Fibroblast of the conjunctiva (primary cell): ENCODE measurements at regions not wholly inside any gene's neighbourhood (a gene's known extent, or its start where the extent isn't known, plus 50 kb on each side); places are given as distances from the start of the nearest gene placed in this dataset.

ENCODE experiments used
- DNase-seq: peaks from one replicate; pipeline ENCODE4 v3.0.0-alpha.2; 2010; ENCODE audit warnings: low read depth

DNA sequence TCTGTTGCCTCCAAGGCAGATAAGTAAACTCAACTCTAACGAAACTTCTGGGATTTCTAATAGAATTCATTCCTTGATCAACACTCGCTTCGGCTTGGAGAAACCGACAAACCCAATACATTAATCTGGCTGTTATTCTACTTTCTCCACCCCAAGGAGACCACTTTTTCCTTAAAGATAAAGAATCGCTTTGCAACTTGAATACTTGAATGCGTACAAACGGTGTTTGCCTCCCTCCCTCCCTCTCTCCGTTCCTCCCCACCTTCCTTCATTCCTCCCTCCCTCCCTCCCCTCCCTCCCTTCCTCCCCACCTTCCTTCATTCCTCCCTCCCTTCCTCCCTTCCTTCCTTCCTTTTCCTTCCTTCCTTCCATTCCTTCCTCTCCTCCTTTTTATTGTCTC is 432.6 kb downstream of the HAPSTR1 start:
- no peak for DNase-seq

DNA sequence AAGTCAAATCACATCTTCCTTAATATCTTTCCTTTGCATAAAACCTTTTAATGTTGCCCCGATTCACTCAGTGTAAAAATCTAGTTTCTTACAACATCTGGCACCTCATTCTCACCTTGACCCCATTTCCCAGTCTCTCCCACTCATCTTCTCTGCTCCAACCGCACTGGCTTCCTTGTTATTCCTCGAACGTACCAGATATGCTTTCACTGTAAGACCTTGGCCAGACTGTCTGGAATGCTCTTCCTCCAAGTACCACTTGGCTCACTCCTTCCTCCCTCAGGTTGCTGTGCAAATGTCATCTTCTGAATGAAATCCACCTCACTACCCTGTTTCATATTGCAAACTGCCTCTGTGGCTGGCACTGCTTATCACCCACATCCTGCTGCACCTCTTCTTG is 433.6 kb downstream of the HAPSTR1 start:
- DNase-seq: no peak

DNA sequence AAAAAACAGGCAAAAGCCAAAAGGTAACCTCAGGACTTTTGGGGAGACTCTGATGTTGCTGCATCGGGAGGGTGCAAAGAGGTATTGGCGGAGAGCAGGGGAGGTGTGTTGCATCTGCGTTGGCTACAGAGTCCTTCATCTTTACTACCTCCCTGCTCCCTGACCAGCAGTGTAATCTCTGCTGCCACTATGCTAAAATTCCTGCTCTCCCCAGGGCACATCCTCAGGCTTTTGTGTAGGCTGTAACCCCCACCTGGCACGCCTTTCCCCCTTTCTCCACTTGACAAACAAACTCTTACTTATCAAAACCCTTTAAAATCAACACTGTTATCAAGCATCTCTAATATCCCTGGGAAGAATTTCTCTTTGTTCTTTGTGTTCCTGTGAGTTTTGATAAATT is 435.3 kb downstream of the HAPSTR1 start:
- no peak for DNase-seq

DNA sequence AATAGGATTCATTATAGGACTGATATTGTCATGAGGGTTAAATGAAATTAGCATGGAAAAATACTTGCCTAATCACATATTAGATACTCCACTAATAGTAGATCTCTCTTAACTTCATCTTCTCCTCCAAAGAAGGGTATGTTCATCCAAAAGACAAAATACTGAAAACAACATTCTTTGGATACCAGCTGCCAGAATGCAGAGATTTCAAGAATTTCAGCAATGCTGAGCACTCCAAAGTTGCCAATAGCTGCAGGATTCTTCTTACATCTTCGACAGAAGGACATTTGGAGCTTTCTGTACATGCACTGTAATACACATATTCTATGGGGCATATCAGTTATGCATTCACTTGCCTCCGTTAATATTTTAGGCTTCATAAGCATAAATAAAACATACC is 436.5 kb downstream of the HAPSTR1 start:
- DNase-seq: no peak

DNA sequence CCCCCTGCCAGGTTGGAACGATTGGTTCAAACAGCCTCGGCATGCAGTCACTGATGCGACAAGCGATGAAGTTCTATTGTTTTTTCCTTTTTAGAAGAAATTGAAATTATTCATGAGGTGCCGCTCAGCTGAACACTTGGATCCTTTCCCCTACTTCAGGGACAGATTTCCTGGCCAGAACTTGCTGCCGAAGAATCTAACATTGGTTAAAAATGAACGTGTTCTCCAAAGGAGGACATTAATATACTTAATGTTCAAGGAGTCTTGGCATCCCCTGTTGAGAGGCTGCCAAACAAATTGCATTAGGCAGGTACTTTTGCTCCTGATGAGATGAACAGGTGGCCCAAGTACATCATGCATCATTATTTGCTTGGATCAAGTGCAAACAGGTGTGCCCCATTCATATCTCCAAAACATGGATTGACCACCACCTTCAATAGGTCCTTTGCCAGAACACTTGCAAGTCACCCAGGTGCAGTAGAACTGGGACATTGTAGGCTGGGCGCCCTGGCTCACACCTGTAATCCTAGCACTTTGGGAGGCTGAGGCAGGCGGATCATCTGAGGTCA is 437.2 kb downstream of the HAPSTR1 start:
- DNase-seq: no peak

DNA sequence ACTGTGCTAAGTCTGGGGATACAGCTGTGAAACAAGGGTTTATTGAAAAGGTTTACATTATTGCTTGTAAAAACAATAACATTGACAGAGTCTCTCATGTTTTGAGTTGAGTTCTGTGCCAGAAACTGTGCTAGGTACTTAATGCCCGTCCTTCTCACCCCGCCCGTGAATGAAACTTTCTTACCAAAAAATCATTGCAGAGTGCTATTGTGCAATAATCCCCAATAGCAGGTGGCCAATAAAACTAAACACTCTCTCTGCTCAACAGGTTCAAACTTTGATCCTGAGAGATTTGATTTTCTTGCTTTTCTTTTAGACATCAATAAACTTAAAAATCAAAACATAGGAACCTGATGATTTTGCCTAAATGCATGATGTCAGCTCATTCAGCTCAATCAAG is 441.6 kb downstream of the HAPSTR1 start:
- no peak for DNase-seq

DNA sequence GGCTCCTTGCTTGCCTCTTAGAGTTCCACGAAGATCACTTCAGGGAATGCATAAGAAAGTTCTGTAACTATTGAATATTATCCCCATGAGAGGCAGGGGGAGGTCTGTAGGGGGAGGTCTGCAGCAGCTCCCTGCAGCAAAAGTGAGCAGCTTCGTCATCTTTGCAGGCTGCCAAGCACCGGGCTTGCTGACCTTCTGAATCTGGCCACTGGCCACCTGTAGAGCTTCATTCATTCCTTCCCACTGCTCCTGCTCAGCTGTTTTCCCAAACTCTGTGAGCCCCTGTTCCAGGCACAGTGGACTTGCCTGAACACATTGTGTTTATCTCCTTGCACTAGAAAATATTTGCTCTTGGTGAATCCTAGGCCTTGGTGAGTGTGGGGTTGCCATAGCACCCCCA is 443.3 kb downstream of the HAPSTR1 start:
- DNase-seq: no peak

DNA sequence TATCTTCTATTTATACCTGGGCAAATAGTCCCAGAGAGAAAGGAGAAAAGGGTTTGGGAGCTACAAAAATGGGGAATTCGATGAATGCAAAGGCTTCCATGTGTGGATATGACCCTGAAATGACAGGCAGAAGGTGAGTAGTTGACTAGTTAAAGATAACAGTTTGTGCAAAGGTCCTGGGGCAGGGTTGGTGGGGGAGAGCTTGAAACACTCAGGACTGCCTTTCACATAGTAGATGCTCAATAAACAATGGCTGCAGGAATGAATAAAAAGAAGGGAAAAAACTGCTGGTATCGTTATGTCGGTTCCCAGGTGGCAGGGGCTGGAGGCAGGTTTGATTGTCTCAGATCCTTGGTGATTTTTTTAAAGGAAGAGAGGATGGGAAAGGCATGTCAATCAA is 445.5 kb downstream of the HAPSTR1 start:
- no peak for DNase-seq

DNA sequence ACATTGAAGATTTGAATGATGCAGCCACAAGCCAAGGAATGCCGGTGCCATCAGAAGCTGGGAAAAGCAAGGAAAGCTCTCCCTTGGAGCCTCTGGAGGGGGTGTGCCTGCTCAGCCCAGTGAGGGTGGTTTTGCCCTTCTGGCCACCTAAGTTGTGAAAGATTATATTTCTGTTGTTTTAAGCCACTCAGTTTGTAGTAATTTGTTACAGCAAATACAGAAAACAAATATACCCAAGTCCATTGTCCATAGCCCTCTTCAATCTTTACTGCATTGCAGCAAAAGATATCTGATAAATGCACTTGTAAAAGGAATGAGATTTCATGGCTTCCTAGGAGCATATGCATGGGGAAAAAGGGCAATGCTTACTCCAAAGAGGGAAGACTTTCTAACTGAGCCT is 447.9 kb downstream of the HAPSTR1 start:
- no peak for DNase-seq

DNA sequence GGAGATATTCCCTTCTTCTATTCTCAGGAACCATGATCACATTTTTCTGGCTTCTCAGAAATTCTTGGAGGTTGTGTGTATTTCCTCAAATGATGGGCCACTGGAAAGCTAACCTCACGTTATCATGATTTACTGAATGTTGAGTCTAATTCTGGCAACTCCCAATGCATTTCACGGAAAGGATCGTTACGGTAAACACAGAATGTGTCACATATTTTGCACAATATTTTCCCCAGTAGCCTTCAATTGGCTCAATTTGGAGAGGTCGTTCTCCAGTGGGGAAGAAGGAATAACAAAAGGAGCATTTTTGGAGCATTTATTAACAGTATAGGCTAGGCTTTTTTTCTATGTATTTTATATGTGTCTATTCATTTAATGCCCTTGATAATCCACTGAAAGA is 450.3 kb downstream of the HAPSTR1 start:
- DNase-seq: no peak

DNA sequence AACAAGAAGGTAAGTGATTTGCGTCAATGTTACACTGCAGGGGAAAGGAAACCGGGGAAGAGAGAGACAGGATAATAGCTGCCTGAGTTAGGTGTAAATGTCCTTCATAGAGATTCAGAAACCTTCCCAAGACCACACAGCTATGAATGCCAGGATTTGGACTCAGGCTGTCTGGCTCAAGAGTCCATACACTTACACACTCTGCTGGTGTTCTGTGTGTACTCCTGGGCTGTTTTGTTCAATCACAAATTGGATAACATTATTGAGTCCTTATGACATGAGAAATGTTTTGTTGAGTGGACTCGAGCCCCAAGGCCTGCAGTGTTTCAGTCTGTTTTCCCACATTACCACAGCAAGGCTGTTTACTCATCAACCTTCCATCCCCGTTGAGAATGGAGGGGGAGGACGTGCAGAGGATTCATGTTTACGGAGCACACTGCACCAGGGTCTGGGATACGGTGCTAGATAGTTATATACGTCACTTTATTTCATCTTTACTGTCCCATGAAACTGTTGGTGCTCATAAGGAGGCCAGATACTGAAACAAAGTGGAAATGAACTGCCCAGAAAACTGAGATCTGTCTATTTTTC is 450.8 kb downstream of the HAPSTR1 start:
- DNase-seq: no peak

DNA sequence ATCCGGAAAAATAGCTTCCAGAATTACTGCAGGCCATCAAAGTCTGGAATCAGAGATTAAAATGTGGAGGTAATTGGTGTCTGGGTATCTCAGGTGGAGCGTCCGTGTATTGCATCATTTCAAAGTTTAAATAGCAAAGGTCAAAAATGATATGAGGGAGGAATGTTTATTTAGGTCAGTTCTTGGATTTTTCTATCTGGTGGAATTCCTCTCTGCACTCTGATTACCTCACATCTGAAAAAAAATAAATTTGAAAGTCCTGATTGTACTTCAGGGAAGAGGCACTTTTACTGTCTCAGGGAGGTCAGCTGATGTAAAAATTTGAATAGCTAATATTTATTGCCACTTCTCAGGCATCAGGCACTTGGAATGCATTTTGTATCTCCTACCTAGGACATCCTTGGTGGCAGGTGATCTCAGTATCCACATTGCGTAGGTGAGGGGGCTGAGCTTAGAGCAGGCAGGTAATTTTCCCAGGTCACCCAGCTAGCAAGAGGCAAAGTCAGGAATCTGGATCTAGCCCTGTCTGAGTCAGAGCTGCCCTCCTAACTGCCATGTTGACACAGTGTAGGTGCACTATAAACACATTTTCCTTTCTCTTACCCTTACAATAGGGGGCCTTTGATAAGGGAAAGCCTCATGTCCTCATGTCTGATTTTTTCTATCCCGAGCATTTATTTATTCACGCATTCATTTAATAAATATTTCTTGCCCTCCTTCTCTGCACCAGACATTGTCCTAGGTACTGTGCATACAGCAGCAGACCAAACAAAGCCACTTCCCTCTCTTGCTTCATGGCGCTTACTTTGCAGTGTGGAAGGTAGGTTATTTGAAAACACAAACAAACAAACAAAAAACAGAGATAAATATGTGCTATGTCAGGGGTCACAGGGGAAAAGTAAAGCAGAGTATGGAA is 454.3 kb downstream of the HAPSTR1 start:
- DNase-seq: no peak

DNA sequence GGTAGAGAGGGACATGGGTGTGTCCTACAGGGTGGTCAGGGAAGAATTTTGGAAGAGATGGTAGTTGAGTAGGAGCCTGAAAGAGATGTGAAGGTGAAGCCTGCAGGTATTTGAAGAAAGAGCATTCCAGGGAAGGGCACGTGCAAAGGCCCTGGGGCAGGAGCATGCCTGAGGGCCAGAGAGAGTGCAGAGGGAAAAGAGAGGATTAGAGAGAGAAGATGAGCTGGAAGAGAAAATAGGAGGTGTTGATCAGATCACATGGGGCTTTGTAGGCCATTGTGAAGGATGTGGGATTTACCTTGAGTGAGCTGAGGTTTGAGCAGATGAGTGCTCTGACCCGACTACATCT is 455.0 kb downstream of the HAPSTR1 start:
- no peak for DNase-seq

DNA sequence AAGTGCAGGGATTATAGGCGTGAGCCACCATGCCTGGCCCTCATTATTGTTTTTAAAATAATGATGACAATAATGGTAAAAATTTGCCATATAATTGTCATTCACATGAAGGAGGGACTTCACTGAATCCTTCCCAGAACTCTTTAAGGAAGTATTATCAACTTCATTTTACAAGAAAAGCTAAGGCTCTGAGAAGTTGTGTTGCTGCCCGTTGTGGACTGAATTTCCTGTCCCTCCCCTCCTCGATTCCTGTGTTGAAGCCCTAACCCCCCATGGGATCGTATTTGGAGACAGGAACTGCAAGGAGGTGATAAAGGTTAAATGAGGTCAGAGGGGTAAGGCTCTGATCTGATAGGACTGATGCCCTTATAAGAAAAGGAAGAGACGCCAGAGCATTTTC is 458.0 kb downstream of the HAPSTR1 start:
- DNase-seq: no peak

DNA sequence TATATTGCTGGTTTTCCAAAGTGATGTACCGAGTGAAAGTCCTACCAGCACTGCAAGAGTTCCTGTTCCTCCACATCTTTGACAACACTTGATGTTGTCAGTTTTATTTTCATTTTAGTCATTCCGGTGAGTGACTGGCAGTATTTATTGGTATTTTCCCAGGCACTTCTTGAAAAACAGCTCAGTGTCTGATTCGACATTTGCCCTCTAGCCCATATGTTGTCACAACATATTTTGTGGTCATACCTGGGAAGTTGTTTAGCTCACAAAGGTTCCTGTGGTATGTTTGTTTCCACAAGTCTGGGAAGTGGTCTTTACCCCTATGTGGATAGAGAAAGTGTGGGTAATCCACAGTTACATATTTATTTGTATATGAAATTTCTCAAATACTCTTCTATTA is 463.6 kb downstream of the HAPSTR1 start:
- no peak for DNase-seq

DNA sequence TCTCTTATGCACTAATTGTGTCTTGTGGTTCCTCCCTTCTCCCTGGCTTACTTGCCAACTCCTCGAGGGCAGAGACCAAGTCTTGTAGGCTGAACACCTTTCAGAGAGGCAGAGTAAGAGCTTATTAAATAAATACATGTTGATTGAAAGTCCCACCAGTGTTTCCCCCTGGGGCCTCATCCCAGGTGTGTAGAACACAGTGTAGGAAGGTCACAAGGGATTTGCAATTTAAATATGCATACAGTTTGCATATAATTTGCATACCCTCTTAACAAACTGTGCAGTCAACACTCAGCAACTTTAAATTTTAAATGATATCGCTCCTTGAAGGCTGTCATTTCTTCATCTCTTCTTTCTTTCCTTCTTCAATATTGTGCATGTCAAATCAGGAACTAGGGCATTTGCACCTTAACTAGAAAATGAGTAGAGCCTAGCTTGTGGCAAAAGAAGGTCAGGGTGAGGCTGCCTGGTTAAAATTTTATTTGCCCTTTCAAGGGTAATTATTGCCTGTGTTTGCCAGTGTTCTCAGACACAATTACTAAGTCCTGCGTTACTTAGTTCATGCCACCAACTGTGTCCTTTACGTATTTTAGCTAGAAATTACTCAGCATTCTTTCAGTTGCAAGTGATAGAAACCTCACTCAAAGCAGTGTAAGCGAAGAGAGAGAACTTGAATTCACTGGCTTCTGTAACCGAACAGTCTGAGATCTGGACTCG is 465.7 kb downstream of the HAPSTR1 start:
- DNase-seq: no peak

DNA sequence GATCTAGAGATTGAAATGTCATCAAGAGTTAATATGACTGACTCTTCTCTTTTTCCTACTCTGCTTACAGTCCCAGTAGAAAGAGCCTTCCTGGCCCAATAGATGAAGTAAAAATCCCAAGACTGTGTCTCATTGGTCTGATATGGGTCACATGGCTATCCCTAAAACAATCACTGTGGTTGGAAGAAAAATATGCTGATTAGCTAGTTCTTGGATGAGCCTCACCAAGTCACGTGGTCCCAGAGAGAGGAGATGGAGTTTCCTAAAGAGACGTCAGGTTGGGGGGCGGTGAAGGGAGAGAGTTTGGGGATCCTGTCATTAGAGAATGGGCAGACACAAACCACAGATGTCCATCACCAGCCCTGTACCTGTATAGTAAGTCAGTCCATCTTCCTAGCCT is 466.3 kb downstream of the HAPSTR1 start:
- DNase-seq: no peak

DNA sequence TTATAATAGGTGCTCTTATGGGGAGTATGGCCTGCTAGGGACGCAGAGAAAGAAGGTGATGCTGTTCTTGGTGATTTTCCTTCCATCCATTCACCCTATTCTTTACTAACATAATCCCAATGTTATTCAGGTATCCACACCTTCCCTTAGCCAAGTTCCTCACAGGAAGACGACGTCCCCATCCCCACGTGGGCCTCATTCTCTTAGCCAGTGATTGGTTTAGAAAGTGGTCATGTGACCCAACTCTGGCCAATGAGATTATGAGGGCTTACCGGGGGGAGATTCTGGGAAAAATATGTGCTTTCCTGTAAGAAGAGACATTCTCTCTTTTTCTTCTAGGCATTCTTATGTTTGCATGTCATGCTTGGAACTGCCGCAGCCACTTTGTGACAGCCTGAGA is 474.7 kb downstream of the HAPSTR1 start:
- no peak for DNase-seq

DNA sequence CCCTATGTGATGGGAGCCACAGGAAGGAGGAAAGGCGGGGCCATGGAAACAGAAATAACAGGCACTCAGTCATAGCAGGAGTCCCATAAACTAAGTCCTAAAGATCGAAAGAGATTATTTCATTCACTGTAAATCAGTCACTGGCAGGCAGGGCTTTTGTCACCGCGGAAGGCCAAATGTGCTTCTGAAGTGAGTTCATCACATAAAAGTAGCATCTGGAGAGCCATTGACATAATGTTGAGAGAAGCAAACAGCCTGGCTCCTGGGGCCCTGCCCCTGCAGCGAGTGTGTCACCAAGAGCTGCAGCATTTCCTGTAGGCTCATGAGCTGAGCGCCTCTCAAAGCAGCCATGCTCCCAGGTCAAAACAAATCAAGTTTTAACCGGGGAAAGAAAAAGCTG is 476.2 kb downstream of the HAPSTR1 start:
- no peak for DNase-seq

DNA sequence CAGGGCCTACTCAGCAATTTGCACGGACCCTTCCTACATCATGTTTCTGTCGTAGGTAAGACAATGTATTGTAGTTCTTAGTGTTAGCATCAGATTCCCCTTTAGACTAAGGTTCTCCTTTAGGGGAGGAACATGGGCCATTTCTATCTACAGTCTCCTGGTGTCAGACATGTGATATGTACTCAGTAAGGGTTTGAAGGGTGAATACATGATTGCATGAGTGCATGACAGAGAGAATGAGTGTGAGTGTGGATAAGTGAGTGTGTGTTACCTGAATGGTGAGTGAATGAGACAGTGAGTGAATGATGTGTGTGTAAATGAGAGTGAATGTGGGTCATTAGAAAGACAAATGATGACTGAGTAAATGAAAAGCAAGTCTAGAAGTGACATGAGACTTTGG is 476.8 kb downstream of the HAPSTR1 start:
- DNase-seq: no peak

DNA sequence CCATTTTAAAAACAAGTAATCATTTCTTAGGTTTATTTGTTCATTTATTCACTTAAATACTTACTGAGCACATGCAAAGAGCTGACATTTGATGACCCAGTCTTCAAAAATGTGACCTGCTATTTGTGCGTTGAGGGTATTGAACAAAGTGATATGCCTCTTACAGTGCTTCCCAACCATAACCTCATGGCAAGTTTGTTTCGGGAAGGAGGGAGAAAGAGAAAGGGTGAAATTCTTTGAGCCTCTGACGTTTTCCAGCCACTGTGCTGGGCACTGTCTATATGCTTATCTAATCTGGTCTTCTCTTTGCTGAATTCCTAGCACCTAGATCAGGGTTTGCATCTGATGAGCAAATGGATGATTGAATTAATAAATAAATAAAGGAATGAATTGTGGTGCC is 479.1 kb downstream of the HAPSTR1 start:
- DNase-seq: no peak

DNA sequence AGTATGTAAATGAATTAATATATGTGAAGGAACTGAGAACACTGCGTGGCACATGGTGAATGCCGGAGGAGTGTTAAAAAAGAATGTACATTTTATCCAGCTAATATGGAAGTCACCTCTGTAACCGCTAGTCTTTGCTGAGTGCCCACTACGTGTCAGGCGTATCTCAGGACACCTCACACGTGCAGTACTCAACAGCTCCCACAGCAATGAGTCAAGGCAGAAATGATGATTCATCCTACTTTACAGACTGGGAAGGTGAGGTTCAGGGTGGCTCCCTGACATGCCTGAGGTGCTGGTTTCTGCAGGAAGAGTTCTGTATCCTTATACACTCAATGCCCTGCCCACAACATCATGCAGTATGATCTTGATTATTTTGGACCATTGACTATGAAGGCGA is 487.0 kb downstream of the HAPSTR1 start:
- DNase-seq: no peak

DNA sequence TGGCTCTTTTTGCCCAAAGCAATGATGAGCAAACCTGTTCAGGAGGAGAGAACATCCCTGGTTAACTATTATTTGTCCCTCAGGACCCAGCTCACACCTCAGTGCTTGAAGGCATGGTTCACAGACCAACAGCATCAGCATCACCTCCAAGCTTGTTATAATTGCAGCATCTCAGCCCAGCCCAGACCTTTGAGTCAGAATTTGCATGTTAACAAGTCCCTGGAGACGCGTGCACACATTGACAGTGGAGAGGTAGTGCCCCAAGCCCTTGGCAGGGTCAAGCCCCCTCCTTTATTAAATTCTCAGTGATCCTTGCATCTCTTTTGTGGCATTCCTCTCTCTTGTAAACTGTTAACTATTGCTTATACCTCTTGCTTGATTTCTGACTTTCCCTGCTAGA is 488.6 kb downstream of the HAPSTR1 start:
- DNase-seq: no peak
